ENCODE measurements at regions not wholly inside any gene's neighbourhood (a gene's known extent, or its start where the extent isn't known, plus 50 kb on each side); places are given as distances from the start of the nearest gene placed in this dataset.
A peak's percentile ranks its signal among the peaks of the same experiment; 100 is the strongest.

- Histone ChIP-seq H3K27ac (ENCODE audit: insufficient read depth in 1 of 2, low read depth in 1 of 2, low read length in 2 of 2, poor library complexity in 1 of 2, severe bottlenecking in 2 of 2) (peak overlapping the region; percentile 91 to 94), H3K36me3 (ENCODE audit: control insufficient read depth in 4 of 4, insufficient read depth in 4 of 4, low read length in 3 of 4) (no peaks in the 10 kb centered on the region), H3K27me3 (replicated peaks in 2 of 5; ENCODE audit: control insufficient read depth in 4 of 5, insufficient read depth in 5 of 5, low read length in 4 of 5) (no peaks in the 10 kb centered on the region), H3K9me3 (ENCODE audit: control extremely low read depth in 1 of 5, control insufficient read depth in 4 of 5, insufficient read depth in 2 of 5, low read depth in 1 of 5, low read length in 4 of 5) (no peaks in the 10 kb centered on the region), H3K4me1 (ENCODE audit: control extremely low read depth in 1 of 4, control insufficient read depth in 4 of 4, insufficient read depth in 4 of 4, low read length in 3 of 4) (peaks cover 3 to 50% (median 37%) of the 10 kb centered on the region in 4 experiments), H3K4me3 (ENCODE audit: control insufficient read depth in 1 of 7, extremely low read depth in 1 of 7, insufficient read depth in 4 of 7, low read depth in 2 of 7, low read length in 6 of 7) (peak overlapping the region in 4 of 7 experiments; percentile 15 to 44 (median 30))
- 36% methylated on average over 8 of the region's 10 CpGs for WGBS (ENCODE audit: insufficient coverage)
- ChIA-PET POLR2A (interaction anchor here (0.5 to 1.8 kb wide), 14 partner anchors 9 to 412 kb away, joined by 3 to 27 read pairs (median 4); partner anchors contain the start of gene IRF2BP2), CTCF (interaction anchor here (0.8 to 2.6 kb wide), 15 partner anchors 8 to 528 kb away, joined by 3 to 13 read pairs (median 4); no protein-coding TSS in a partner anchor)
- DNase-seq, result peak in 1 of 3 donors; percentile 63
Observed at GRCh38 chr1:235012436-235013210, 116.0 kb downstream of the TOMM20 start.

GRCh38 chr1:235011599-235012435 is 116.8 kb downstream of the TOMM20 start:
- 15% methylated on average over 17 of the region's 22 CpGs for WGBS (ENCODE audit: insufficient coverage)
- Histone ChIP-seq H3K27me3 (replicated peaks in 2 of 5; ENCODE audit: control insufficient read depth in 4 of 5, insufficient read depth in 5 of 5, low read length in 4 of 5) (no peaks in the 10 kb centered on the region), H3K4me1 (ENCODE audit: control extremely low read depth in 1 of 4, control insufficient read depth in 4 of 4, insufficient read depth in 4 of 4, low read length in 3 of 4) (peaks cover 3 to 52% (median 40%) of the 10 kb centered on the region in 4 experiments), H3K9me3 (ENCODE audit: control extremely low read depth in 1 of 5, control insufficient read depth in 4 of 5, insufficient read depth in 2 of 5, low read depth in 1 of 5, low read length in 4 of 5) (no peaks in the 10 kb centered on the region), H3K4me3 (ENCODE audit: control insufficient read depth in 1 of 7, extremely low read depth in 1 of 7, insufficient read depth in 4 of 7, low read depth in 2 of 7, low read length in 6 of 7) (peak overlapping the region in 4 of 7 experiments; percentile 15 to 44 (median 30)), H3K27ac (ENCODE audit: insufficient read depth in 1 of 2, low read depth in 1 of 2, low read length in 2 of 2, poor library complexity in 1 of 2, severe bottlenecking in 2 of 2) (peak overlapping the region; percentile 91 to 94), H3K36me3 (ENCODE audit: control insufficient read depth in 4 of 4, insufficient read depth in 4 of 4, low read length in 3 of 4) (no peaks in the 10 kb centered on the region)
- DNase-seq, result peak; percentile 99 to 100 (median 100)
- CTCF ChIA-PET, result interaction anchor here (0.8 to 2.6 kb wide), 19 partner anchors 9 to 527 kb away, joined by 3 to 13 read pairs (median 4); no protein-coding TSS in a partner anchor
- POLR2A ChIA-PET, result interaction anchor here (0.5 to 1.8 kb wide), 21 partner anchors 10 to 411 kb away, joined by 3 to 27 read pairs (median 4); partner anchors contain the start of gene IRF2BP2

GRCh38 chr1:235011064-235011598 is 117.5 kb downstream of the TOMM20 start:
- Histone ChIP-seq H3K4me3 (ENCODE audit: control insufficient read depth in 1 of 7, extremely low read depth in 1 of 7, insufficient read depth in 4 of 7, low read depth in 2 of 7, low read length in 6 of 7) (peak overlapping the region in 1 of 7 experiments; percentile 4), H3K4me1 (ENCODE audit: control extremely low read depth in 1 of 4, control insufficient read depth in 4 of 4, insufficient read depth in 4 of 4, low read length in 3 of 4) (peaks cover 3 to 57% (median 41%) of the 10 kb centered on the region in 4 experiments), H3K27ac (ENCODE audit: insufficient read depth in 1 of 2, low read depth in 1 of 2, low read length in 2 of 2, poor library complexity in 1 of 2, severe bottlenecking in 2 of 2) (peak overlapping the region; percentile 81 to 86), H3K9me3 (ENCODE audit: control extremely low read depth in 1 of 5, control insufficient read depth in 4 of 5, insufficient read depth in 2 of 5, low read depth in 1 of 5, low read length in 4 of 5) (no peaks in the 10 kb centered on the region), H3K27me3 (replicated peaks in 2 of 5; ENCODE audit: control insufficient read depth in 4 of 5, insufficient read depth in 5 of 5, low read length in 4 of 5) (no peaks in the 10 kb centered on the region), H3K36me3 (ENCODE audit: control insufficient read depth in 4 of 4, insufficient read depth in 4 of 4, low read length in 3 of 4) (no peaks in the 10 kb centered on the region)
- ChIA-PET POLR2A (interaction anchor here (0.8 to 1.8 kb wide), 12 partner anchors 11 to 400 kb away, joined by 3 to 27 read pairs (median 4); partner anchors contain the start of gene IRF2BP2), CTCF (interaction anchor here (0.9 to 2.6 kb wide), 15 partner anchors 9 to 399 kb away, joined by 3 to 13 read pairs (median 4); no protein-coding TSS in a partner anchor)
- WGBS (ENCODE audit: insufficient coverage), result 92% methylated on average over 2 of the region's 7 CpGs
- peak in 2 of 3 donors; percentile 66 to 71 for DNase-seq

- 99% methylated on average over 12 of the region's 13 CpGs for WGBS (ENCODE audit: insufficient coverage)
- H3K27me3 ChIP-seq (replicated peaks in 2 of 5; ENCODE audit: control insufficient read depth in 4 of 5, insufficient read depth in 5 of 5, low read length in 4 of 5), result no peaks in the 10 kb centered on the region
- no peaks in the 10 kb centered on the region for H3K36me3 ChIP-seq (ENCODE audit: control insufficient read depth in 4 of 4, insufficient read depth in 4 of 4, low read length in 3 of 4)
- no peaks in the 10 kb centered on the region for H3K9me3 ChIP-seq (ENCODE audit: control extremely low read depth in 1 of 5, control insufficient read depth in 4 of 5, insufficient read depth in 2 of 5, low read depth in 1 of 5, low read length in 4 of 5)
- H3K4me1 ChIP-seq (ENCODE audit: control extremely low read depth in 1 of 4, control insufficient read depth in 4 of 4, insufficient read depth in 4 of 4, low read length in 3 of 4), result peaks cover 3 to 59% (median 35%) of the 10 kb centered on the region in 4 experiments
- no peak overlapping the region for H3K27ac ChIP-seq (ENCODE audit: insufficient read depth in 1 of 2, low read depth in 1 of 2, low read length in 2 of 2, poor library complexity in 1 of 2, severe bottlenecking in 2 of 2)
- no peak for DNase-seq
- H3K4me3 ChIP-seq (ENCODE audit: control insufficient read depth in 1 of 7, extremely low read depth in 1 of 7, insufficient read depth in 4 of 7, low read depth in 2 of 7, low read length in 6 of 7), result no peak overlapping the region
- ChIA-PET CTCF (interaction anchor here (0.9 to 1.2 kb wide), 2 partner anchors 9 to 47 kb away, joined by 3 read pairs; no protein-coding TSS in a partner anchor), POLR2A (no interaction called here)
Observed at GRCh38 chr1:235009561-235010306, 118.9 kb downstream of the TOMM20 start.

- Histone ChIP-seq H3K9me3 (ENCODE audit: control extremely low read depth in 1 of 5, control insufficient read depth in 4 of 5, insufficient read depth in 2 of 5, low read depth in 1 of 5, low read length in 4 of 5) (no peaks in the 10 kb centered on the region), H3K27ac (ENCODE audit: insufficient read depth in 1 of 2, low read depth in 1 of 2, low read length in 2 of 2, poor library complexity in 1 of 2, severe bottlenecking in 2 of 2) (no peak overlapping the region), H3K36me3 (ENCODE audit: control insufficient read depth in 4 of 4, insufficient read depth in 4 of 4, low read length in 3 of 4) (no peaks in the 10 kb centered on the region), H3K27me3 (replicated peaks in 2 of 5; ENCODE audit: control insufficient read depth in 4 of 5, insufficient read depth in 5 of 5, low read length in 4 of 5) (no peaks in the 10 kb centered on the region), H3K4me3 (ENCODE audit: control insufficient read depth in 1 of 7, extremely low read depth in 1 of 7, insufficient read depth in 4 of 7, low read depth in 2 of 7, low read length in 6 of 7) (no peak overlapping the region), H3K4me1 (ENCODE audit: control extremely low read depth in 1 of 4, control insufficient read depth in 4 of 4, insufficient read depth in 4 of 4, low read length in 3 of 4) (peaks cover 3 to 60% (median 35%) of the 10 kb centered on the region in 4 experiments)
- DNase-seq, result no peak
- ChIA-PET CTCF (interaction anchor here (0.9 to 1.2 kb wide), 2 partner anchors 10 to 46 kb away, joined by 3 read pairs; no protein-coding TSS in a partner anchor), POLR2A (no interaction called here)
- WGBS (ENCODE audit: insufficient coverage), result 93% methylated on average over 3 of the region's 7 CpGs
Observed at GRCh38 chr1:235009074-235009473, 119.6 kb downstream of the TOMM20 start.

- Histone ChIP-seq H3K4me3 (ENCODE audit: control insufficient read depth in 1 of 7, extremely low read depth in 1 of 7, insufficient read depth in 4 of 7, low read depth in 2 of 7, low read length in 6 of 7) (no peak overlapping the region), H3K36me3 (ENCODE audit: control insufficient read depth in 4 of 4, insufficient read depth in 4 of 4, low read length in 3 of 4) (no peaks in the 10 kb centered on the region), H3K27ac (ENCODE audit: insufficient read depth in 1 of 2, low read depth in 1 of 2, low read length in 2 of 2, poor library complexity in 1 of 2, severe bottlenecking in 2 of 2) (no peak overlapping the region), H3K27me3 (replicated peaks in 2 of 5; ENCODE audit: control insufficient read depth in 4 of 5, insufficient read depth in 5 of 5, low read length in 4 of 5) (no peaks in the 10 kb centered on the region), H3K9me3 (ENCODE audit: control extremely low read depth in 1 of 5, control insufficient read depth in 4 of 5, insufficient read depth in 2 of 5, low read depth in 1 of 5, low read length in 4 of 5) (no peaks in the 10 kb centered on the region), H3K4me1 (ENCODE audit: control extremely low read depth in 1 of 4, control insufficient read depth in 4 of 4, insufficient read depth in 4 of 4, low read length in 3 of 4) (peaks cover 3 to 58% (median 32%) of the 10 kb centered on the region in 4 experiments)
- POLR2A ChIA-PET, result no interaction called here
- DNase-seq, result peak in 1 of 3 donors; percentile 37
- CTCF ChIA-PET, result interaction anchor here (0.6 to 1.1 kb wide), 5 partner anchors 12 to 56 kb away, joined by 3 to 5 read pairs (median 3); no protein-coding TSS in a partner anchor
Observed at GRCh38 chr1:235008239-235008638, 120.4 kb downstream of the TOMM20 start.
